Left lung (tissue), 4 donors: ENCODE measurements at regions not wholly inside any gene's neighbourhood (a gene's known extent, or its start where the extent isn't known, plus 50 kb on each side); places are given as distances from the start of the nearest gene placed in this dataset.

ENCODE experiments used
- ATAC-seq: fragments of 200-7000 bp; cut with Tn5 transposase; one replicate; pipeline ENCODE4 v1.9.1; 2020; ENCODE audit warnings: moderate library complexity
- DNase-seq, 4 donors: peaks; one replicate each; pipeline ENCODE4 v3.0.0-alpha.2; 2013 to 2020
- H3K27ac ChIP-seq, 2 donors: fragments of 200-600 bp; sonication (generic) in 1 of 2; one replicate each; pipeline versions ENCODE4 v1.5.0 to v1.8.0; 2020 to 2021
- H3K27me3 ChIP-seq, 2 donors: fragments of 200-600 bp; sonication (generic) in 1 of 2; one replicate each; pipeline versions ENCODE4 v1.5.0 to v1.8.0; 2020 to 2021
- H3K36me3 ChIP-seq, 2 donors: fragments of 200-600 bp; sonication (generic) in 1 of 2; one replicate each; pipeline versions ENCODE4 v1.5.0 to v1.8.0; 2020 to 2021
- H3K4me1 ChIP-seq, 2 donors: fragments of 200-600 bp; one replicate each; pipeline ENCODE4 v1.8.0; 2021
- H3K4me3 ChIP-seq, 2 donors: fragments of 200-600 bp; sonication (generic) in 1 of 2; one replicate each; pipeline versions ENCODE4 v1.5.0 to v1.8.0; 2020 to 2021; ENCODE audit warnings: mild to moderate bottlenecking in 1 of 2
- H3K9me3 ChIP-seq, 2 donors: fragments of 200-600 bp; sonication (generic) in 1 of 2; one replicate each; pipeline versions ENCODE4 v1.5.0 to v1.8.0; 2020 to 2021
- CTCF ChIP-seq, 2 donors: fragments of 200-600 bp; sonication (generic) in 1 of 2; IDR thresholded peaks; one replicate each; pipeline versions ENCODE4 v1.5.0 to v1.8.0; 2021; ENCODE audit warnings: antibody characterized with exemption in 2 of 2
- intact Hi-C, 2 donors: fragments of 100-400 bp; cut with DNase I; formaldehyde crosslinking; loops; one replicate each; pipeline versions ENCODE4 v1.11.2 to v1.14.2; 2022
- donor health status: DM: no; HTN: yes; CAD: no.
- donor health status: DM: no; HTN: no; CAD: no.

- TF ChIP-seq CTCF (IDR thresholded peaks at IDR 0.05), result no peak
- H3K27me3 ChIP-seq, result peaks cover 0 to 65% of the 10 kb centered on the region in 2 donors
- no peak for ATAC-seq
Measured at GRCh38 chr12:130031041-130031440, 127.2 kb upstream of the TMEM132D start.

GRCh38 chr12:130031571-130032189 is 127.9 kb upstream of the TMEM132D start:
- no peaks in the 10 kb centered on the region for H3K9me3 ChIP-seq
- DNase-seq, result peak in 2 of 4 donors; percentile 40 to 86
- H3K27me3 ChIP-seq, result peaks cover 0 to 66% of the 10 kb centered on the region in 2 donors
- ATAC-seq, result peak; percentile 68
- no peak overlapping the region for H3K4me3 ChIP-seq
- no peaks in the 10 kb centered on the region for H3K4me1 ChIP-seq
- no peaks in the 10 kb centered on the region for H3K36me3 ChIP-seq
- no peak overlapping the region for H3K27ac ChIP-seq
- TF ChIP-seq CTCF (IDR thresholded peaks at IDR 0.05), result peak; percentile 82 to 92
- intact Hi-C loops, result no loop called here

More at GRCh38 chr12:130031041-130031440, 127.2 kb upstream of the TMEM132D start:
- Histone ChIP-seq H3K9me3 (no peaks in the 10 kb centered on the region), H3K4me3 (no peak overlapping the region), H3K27ac (no peak overlapping the region), H3K4me1 (no peaks in the 10 kb centered on the region), H3K36me3 (no peaks in the 10 kb centered on the region)
- intact Hi-C loops, result no loop called here
- no peak for DNase-seq

- intact Hi-C loops, result loop anchor here in 1 of 2 donors (10.0 kb wide), 1 partner anchor 293 kb away; the partner anchor contains the start of gene PIWIL1
- Histone ChIP-seq H3K36me3 (no peaks in the 10 kb centered on the region), H3K9me3 (no peaks in the 10 kb centered on the region), H3K27ac (no peak overlapping the region), H3K4me1 (no peaks in the 10 kb centered on the region), H3K4me3 (no peak overlapping the region), H3K27me3 (peaks cover 18 to 62% of the 10 kb centered on the region in 2 donors)
- ATAC-seq (peak; percentile 76), DNase-seq (peak in 2 of 4 donors; percentile 47 to 80)
- TF ChIP-seq CTCF (IDR thresholded peaks at IDR 0.05), result peak; percentile 74 to 83
Measured at GRCh38 chr12:130041983-130042812, 120.1 kb upstream of the FZD10 start.

GRCh38 chr12:130043685-130044406 is 118.4 kb upstream of the FZD10 start:
- Histone ChIP-seq H3K27me3 (peaks cover 18 to 62% of the 10 kb centered on the region in 2 donors), H3K4me1 (no peaks in the 10 kb centered on the region), H3K36me3 (no peaks in the 10 kb centered on the region), H3K27ac (no peak overlapping the region), H3K9me3 (no peaks in the 10 kb centered on the region), H3K4me3 (no peak overlapping the region)
- intact Hi-C loops, result loop anchor here in 1 of 2 donors (10.0 kb wide), 1 partner anchor 291 kb away; the partner anchor contains the start of gene PIWIL1
- TF ChIP-seq CTCF (IDR thresholded peaks at IDR 0.05), result no peak
- ATAC-seq (no peak), DNase-seq (no peak)
